Ishikawa (cell line): ENCODE measurements at regions not wholly inside any gene's neighbourhood (a gene's known extent, or its start where the extent isn't known, plus 50 kb on each side); places are given as distances from the start of the nearest gene placed in this dataset.

Experiments
- CEBPB ChIP-seq: IDR thresholded peaks from 2 replicates; pipeline ENCODE4 v1.6.1; 2012
- CREB1 ChIP-seq: IDR thresholded peaks from 2 replicates; pipeline ENCODE4 v1.6.1; 2012; ENCODE audit warnings: low read depth
- EGR1 ChIP-seq: IDR thresholded peaks from 2 replicates; pipeline ENCODE4 v1.6.1; 2012
- EP300 ChIP-seq: IDR thresholded peaks from 2 replicates; pipeline ENCODE4 v1.6.1; 2012; ENCODE audit warnings: borderline replicate concordance
- FOXM1 ChIP-seq: IDR thresholded peaks from 2 replicates; pipeline ENCODE4 v1.6.1; 2012; ENCODE audit warnings: low read depth, borderline replicate concordance
- MAX ChIP-seq: IDR thresholded peaks from 2 replicates; pipeline ENCODE4 v1.6.1; 2012
- NFIC ChIP-seq: IDR thresholded peaks from 2 replicates; pipeline ENCODE4 v1.6.1; 2012
- RAD21 ChIP-seq: IDR thresholded peaks from 2 replicates; pipeline ENCODE4 v1.6.1; 2012; ENCODE audit warnings: low read depth
- REST ChIP-seq: IDR thresholded peaks from 2 replicates; pipeline ENCODE4 v1.6.1; 2012; ENCODE audit warnings: low read depth, mild to moderate bottlenecking
- TAF1 ChIP-seq: IDR thresholded peaks from 2 replicates; pipeline ENCODE4 v1.6.1; 2012; ENCODE audit warnings: low read depth, mild to moderate bottlenecking
- TCF12 ChIP-seq: IDR thresholded peaks from 2 replicates; pipeline ENCODE4 v1.6.1; 2012; ENCODE audit warnings: low read depth
- TEAD4 ChIP-seq: IDR thresholded peaks from 2 replicates; pipeline ENCODE4 v1.6.1; 2012
- USF1 ChIP-seq: IDR thresholded peaks from 2 replicates; pipeline ENCODE4 v1.6.1; 2012
- YY1 ChIP-seq: IDR thresholded peaks from 2 replicates; pipeline ENCODE4 v1.6.1; 2012; ENCODE audit warnings: low read depth
- ZBTB7A ChIP-seq: IDR thresholded peaks from 2 replicates; pipeline ENCODE4 v1.6.1; 2012; ENCODE audit warnings: low read depth

GRCh38 chr4:147401221-147401620, 79.7 kb upstream of the EDNRA start:
- TF ChIP-seq EP300 (no peak), TAF1 (no peak), YY1 (no peak), REST (no peak), CREB1 (no peak), TEAD4 (no peak), CEBPB (no peak), MAX (no peak), RAD21 (no peak), TCF12 (no peak)

GRCh38 chr4:147407261-147408045, 73.4 kb upstream of the EDNRA start:
- TF ChIP-seq RAD21 (peak; percentile 40), CREB1 (no peak)

- TF ChIP-seq REST (no peak), FOXM1 (no peak), TCF12 (no peak), MAX (no peak), YY1 (no peak), NFIC (no peak), ZBTB7A (no peak), EGR1 (no peak), CREB1 (no peak), TAF1 (no peak), TEAD4 (no peak), USF1 (no peak), EP300 (no peak), CEBPB (no peak), RAD21 (no peak)
These were observed 72.7 kb upstream of the EDNRA start for GRCh38 chr4:147408189-147408588.

- no peak for TF ChIP-seq EP300
- TF ChIP-seq MAX = no peak
- TF ChIP-seq TCF12 = no peak
These were observed 71.5 kb upstream of the EDNRA start for GRCh38 chr4:147409350-147409749.

GRCh38 chr4:147418226-147418625, 62.7 kb upstream of the EDNRA start:
- TF ChIP-seq USF1 = no peak
- no peak for TF ChIP-seq EP300
- no peak for TF ChIP-seq RAD21
- no peak for TF ChIP-seq MAX
- TF ChIP-seq FOXM1 = no peak
- no peak for TF ChIP-seq CEBPB
- TF ChIP-seq ZBTB7A = no peak
- no peak for TF ChIP-seq CREB1
- TF ChIP-seq TEAD4 = no peak
- no peak for TF ChIP-seq NFIC
- no peak for TF ChIP-seq REST
- no peak for TF ChIP-seq EGR1
- no peak for TF ChIP-seq TCF12
- TF ChIP-seq TAF1 = no peak
- no peak for TF ChIP-seq YY1
